ENCODE measurements at regions not wholly inside any gene's neighbourhood (a gene's known extent, or its start where the extent isn't known, plus 50 kb on each side); places are given as distances from the start of the nearest gene placed in this dataset.

GRCh38 chr11:44445500-44446365 lies 119.7 kb upstream of the CD82 start:
- no peak for DNase-seq (ENCODE audit: extremely low read depth in 1 of 11, low read depth in 9 of 11, low spot score in 4 of 11)

DNA sequence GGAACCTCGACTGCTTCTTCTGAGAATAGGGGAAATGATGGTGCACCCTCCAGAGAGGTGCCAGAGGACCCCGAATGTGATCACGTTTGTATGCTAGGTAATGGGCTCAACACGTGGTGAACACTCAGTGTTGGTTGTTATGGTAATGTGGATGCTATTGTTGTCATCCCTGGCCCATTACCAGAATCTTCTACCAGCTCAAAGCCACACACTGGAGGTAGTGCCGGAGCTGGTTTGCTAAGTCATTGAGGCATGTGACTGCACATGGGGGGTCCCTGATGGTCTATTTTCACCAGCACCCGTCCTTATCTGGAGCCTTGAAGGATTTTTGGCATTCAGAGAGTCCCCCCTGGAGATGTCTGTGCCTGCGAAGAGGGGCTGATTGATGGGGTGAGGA lies 119.1 kb upstream of the CD82 start:
- DNase-seq (ENCODE audit: extremely low read depth in 1 of 11, low read depth in 9 of 11, low spot score in 4 of 11), result no peak

DNA sequence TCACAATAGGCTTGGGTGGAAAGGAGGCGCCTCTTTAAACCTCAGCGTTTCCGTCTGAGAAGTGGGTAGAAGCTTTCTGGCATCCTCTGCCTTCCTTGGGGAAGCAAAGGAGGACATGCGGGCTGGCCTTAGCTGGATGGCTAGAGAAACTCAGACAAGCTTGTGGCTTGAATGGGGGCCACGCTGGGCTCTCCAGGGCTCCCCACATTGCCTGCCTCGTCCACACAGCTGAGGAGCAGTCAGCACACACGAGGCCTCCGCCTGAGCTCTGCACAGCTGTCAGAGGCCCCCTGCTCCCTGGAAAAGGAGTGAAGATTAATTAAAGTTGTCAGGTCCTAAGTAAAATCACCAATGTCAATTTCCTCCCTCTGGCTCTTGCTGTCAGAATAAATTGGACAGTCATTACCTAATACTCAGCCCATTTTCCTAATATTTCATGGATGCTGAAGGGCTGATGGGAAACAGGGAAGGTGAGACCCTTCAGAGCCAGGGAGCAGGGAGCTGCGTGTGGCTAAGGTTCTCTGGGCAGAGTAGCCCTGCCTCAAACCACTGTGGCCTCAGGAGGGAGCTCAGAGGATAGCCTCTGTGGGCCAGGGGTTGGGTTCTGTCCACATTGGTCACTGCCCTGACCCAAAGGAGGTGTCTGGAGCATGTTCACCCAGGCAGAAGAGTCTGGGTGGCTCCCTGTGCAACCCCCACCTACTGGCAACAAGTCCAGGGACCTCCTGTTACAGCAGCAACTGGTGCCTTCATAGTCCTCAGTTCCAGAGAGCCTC lies 118.3 kb upstream of the CD82 start:
- no peak for DNase-seq (ENCODE audit: extremely low read depth in 1 of 11, low read depth in 9 of 11, low spot score in 4 of 11)

DNA sequence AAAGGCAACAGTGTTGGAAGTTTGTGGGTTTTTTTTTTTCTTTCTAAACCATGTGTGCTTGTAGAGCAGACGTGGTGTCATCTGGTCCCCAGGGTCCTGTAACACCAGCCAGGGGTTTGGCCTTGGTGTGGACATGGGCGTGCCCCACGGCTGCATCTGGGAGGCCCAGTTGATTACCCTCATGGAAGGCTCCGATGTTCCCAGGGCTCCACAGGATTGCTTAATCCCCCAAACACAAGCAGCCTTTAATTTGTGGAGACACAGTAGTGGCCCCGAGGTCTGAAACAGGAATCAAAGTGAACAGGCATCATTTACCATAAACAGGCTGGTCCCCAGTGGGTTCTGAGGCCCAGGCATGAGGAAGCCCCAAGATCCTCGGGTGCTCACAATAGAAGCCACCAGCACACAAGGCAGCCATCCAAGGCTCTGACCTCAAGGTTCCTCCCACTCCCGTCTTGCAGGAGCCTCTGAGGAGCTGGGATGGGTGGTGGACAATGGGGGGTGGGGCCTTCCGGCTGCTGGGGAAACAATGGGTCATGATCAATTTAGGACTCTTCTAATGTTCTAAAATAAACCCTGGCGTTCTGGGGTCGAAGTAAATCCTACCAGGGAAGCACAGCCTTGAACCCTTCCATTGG lies 115.0 kb upstream of the CD82 start:
- DNase-seq (ENCODE audit: extremely low read depth in 1 of 11, low read depth in 9 of 11, low spot score in 4 of 11), result no peak

DNA sequence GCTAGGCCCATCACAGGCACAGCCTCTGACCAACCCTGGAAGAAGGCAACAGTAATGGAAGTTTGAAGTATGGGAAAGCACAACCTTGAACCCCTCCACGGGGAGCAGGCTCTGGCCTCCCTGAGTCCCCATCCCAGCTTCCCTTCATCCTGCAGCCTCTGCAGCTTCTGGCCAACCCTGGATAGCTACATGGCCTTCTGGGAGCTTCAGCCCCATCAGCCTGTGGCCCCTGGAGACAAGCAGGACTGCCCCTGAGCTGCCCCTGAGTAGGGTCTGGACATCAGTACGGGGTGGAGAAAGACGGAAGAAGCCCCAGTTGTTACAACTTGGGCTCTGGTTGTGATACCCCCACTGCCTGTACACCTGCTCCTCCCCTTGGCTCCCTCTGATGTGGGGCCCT lies 113.8 kb upstream of the CD82 start:
- no peak for DNase-seq (ENCODE audit: extremely low read depth in 1 of 11, low read depth in 9 of 11, low spot score in 4 of 11)

- no peak for DNase-seq (ENCODE audit: extremely low read depth in 1 of 11, low read depth in 9 of 11, low spot score in 4 of 11)
Measured at GRCh38 chr11:44452827-44453572, 112.5 kb upstream of the CD82 start.

DNA sequence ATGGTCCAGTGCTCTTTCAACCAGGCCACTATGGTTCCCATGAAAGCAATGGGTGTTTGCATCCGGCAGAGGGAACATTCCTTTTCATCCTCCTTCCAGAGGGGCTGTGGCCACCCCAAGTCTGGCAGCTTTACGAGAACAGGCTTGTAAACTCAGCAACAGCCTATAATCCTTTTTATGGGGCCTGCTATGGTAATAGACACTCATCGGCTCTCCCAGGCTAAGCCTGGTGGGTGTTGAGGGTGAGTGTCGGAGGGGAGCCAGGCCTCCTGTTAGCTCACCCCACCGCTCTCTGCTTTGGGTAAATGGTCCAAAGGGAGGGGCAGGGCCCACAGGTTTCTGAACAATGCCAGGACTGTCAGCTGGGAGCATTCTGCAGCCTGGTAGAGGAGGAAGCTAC lies 111.6 kb upstream of the CD82 start:
- no peak for DNase-seq (ENCODE audit: extremely low read depth in 1 of 11, low read depth in 9 of 11, low spot score in 4 of 11)

DNA sequence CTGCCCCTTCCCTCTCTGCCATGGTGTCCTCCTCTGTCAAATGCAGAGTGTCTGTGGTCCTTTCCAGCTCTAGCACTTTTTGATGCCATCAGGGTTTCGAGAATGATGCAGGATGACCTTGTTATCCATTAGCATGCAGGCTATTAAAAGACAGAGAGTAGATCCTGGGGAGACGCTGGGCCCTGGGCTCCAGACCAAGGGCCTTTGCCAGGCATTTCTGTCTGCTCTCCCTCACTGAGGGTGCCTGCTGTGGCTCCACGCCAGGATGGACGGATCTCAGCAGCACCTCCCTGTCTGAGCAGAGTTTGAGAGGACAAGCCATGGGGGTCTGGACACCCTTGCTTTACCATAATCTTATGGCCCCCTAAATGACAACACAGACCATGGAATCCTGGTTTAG lies 110.8 kb upstream of the CD82 start:
- no peak for DNase-seq (ENCODE audit: extremely low read depth in 1 of 11, low read depth in 9 of 11, low spot score in 4 of 11)

- DNase-seq (ENCODE audit: extremely low read depth in 1 of 11, low read depth in 9 of 11, low spot score in 4 of 11), result no peak
Measured at GRCh38 chr11:44456544-44457300, 108.7 kb upstream of the CD82 start.

GRCh38 chr11:44457862-44458261 lies 107.6 kb upstream of the CD82 start:
- no peak for DNase-seq (ENCODE audit: extremely low read depth in 1 of 11, low read depth in 9 of 11, low spot score in 4 of 11)

GRCh38 chr11:44463751-44464150 lies 101.7 kb upstream of the CD82 start:
- no peak for DNase-seq (ENCODE audit: extremely low read depth in 1 of 11, low read depth in 9 of 11, low spot score in 4 of 11)

- no peak for DNase-seq (ENCODE audit: extremely low read depth in 1 of 11, low read depth in 9 of 11, low spot score in 4 of 11)
Measured at GRCh38 chr11:44464741-44465140, 100.7 kb upstream of the CD82 start.

DNA sequence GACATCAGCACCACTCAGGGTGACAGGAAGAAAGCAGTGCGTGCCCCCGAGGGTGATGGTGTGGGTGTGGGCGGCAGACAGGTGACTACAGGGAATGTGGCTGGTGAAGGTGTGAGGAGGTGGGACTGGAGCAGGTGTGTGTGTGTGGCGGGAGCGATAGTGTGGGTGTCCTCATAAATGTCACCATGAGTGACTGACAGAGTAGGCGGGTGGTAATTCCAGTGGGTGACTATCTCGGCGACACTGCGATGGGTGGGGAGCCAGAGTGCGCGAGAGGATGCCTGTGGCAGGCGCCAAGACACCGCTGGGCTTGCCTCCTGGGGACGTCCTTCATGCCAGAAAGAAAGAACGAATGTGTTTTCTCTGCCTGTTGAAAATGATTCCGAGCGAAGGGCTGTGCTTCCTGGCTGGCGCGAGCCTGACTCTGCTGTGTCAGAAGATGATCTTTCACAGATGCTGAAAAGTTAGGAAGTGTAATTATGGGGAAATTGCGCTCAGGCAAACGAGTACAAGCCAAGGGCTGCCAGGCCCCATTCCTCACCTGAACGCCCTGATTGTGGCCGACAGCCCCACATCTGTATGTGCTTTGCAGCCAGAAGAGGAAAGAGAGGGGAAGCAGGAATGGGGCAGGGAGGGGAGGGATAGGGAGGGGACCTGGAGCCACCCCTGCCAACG lies 98.8 kb upstream of the CD82 start:
- DNase-seq (ENCODE audit: extremely low read depth in 1 of 11, low read depth in 9 of 11, low spot score in 4 of 11), result no peak

- no peak for DNase-seq (ENCODE audit: extremely low read depth in 1 of 11, low read depth in 9 of 11, low spot score in 4 of 11)
Measured at GRCh38 chr11:44467413-44467812, 98.0 kb upstream of the CD82 start.

GRCh38 chr11:44467931-44468330 lies 97.5 kb upstream of the CD82 start:
- no peak for DNase-seq (ENCODE audit: extremely low read depth in 1 of 11, low read depth in 9 of 11, low spot score in 4 of 11)

DNA sequence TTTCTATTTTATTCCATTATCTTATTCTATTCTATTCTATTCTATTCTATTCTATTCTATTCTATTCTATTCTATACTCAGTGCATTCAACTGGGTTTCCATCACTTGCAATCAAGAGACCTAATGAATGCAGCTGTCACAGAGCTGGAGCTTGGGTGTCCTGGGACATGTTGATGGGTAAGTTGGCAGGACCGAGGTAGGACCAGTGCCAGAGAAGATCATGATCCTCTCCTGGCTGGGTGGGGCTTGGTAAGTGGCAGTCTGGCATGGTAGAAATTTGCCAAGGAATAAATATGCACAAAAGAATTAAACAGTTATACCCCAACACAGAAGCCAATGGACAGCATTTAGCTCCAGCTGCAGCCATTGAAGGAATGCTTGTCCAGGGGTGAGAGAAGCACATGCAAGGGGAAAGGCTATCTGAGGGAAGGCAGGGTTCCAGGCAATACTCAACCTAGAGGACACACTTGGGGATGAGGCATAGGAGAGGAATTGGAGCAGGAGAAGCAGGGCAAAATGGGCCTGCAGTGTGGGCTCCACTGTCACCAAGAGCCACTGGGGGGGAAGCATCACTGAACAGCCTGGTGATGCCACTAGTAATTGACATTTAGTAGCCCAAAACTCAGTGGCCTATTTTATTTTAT lies 97.0 kb upstream of the CD82 start:
- no peak for DNase-seq (ENCODE audit: extremely low read depth in 1 of 11, low read depth in 9 of 11, low spot score in 4 of 11)

GRCh38 chr11:44469412-44469811 lies 96.1 kb upstream of the CD82 start:
- no peak for DNase-seq (ENCODE audit: extremely low read depth in 1 of 11, low read depth in 9 of 11, low spot score in 4 of 11)

DNA sequence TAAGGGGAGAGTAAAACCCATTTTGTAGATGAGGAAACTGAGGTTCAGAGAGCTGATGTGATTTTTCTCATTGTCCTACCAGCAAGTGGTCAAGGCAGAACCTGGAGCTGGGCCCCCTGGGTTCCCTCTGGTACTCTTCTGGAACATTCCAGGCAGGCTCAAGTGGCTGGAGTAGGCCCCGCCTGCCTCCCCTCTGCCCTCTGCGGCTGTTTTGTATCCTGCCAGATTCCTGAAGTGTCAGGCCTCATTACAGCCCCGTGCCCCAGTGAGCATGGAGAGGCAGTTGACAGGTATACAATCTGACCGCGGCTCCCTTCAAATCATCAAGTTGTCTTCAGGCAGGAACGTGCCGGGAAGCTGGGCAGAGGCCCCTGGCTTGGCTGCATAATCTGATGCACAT lies 94.6 kb upstream of the CD82 start:
- DNase-seq (ENCODE audit: extremely low read depth in 1 of 11, low read depth in 9 of 11, low spot score in 4 of 11), result no peak

Data from renal cortex interstitium (tissue), 11 donors.